GM13977 (cell line): ENCODE measurements at regions not wholly inside any gene's neighbourhood (a gene's known extent, or its start where the extent isn't known, plus 50 kb on each side); places are given as distances from the start of the nearest gene placed in this dataset.

Experiments
- DNase-seq: peaks from one replicate; pipeline ENCODE4 v3.0.0; 2012; ENCODE audit warnings: low spot score
- in situ Hi-C: fragments of 300-500 bp; cut with MboI; formaldehyde crosslinking; loops from one replicate; pipeline ENCODE4 v1.12.0; 2022; ENCODE audit warnings: low sequenced_read_pairs, low pct_unique_long_range_greater_than_20kb, mixed read lengths, inconsistent platforms; ENCODE audit not compliant: unreplicated experiment
- TF ChIP-seq, protein P1 (sequence below): IDR thresholded peaks from 2 replicates; pipeline ENCODE4 v1.5.1; 2012; ENCODE audit warnings: mild to moderate bottlenecking, control low read depth; ENCODE audit not compliant: insufficient read depth; ENCODE audit errors: extremely low read depth, missing control alignments

DNA sequence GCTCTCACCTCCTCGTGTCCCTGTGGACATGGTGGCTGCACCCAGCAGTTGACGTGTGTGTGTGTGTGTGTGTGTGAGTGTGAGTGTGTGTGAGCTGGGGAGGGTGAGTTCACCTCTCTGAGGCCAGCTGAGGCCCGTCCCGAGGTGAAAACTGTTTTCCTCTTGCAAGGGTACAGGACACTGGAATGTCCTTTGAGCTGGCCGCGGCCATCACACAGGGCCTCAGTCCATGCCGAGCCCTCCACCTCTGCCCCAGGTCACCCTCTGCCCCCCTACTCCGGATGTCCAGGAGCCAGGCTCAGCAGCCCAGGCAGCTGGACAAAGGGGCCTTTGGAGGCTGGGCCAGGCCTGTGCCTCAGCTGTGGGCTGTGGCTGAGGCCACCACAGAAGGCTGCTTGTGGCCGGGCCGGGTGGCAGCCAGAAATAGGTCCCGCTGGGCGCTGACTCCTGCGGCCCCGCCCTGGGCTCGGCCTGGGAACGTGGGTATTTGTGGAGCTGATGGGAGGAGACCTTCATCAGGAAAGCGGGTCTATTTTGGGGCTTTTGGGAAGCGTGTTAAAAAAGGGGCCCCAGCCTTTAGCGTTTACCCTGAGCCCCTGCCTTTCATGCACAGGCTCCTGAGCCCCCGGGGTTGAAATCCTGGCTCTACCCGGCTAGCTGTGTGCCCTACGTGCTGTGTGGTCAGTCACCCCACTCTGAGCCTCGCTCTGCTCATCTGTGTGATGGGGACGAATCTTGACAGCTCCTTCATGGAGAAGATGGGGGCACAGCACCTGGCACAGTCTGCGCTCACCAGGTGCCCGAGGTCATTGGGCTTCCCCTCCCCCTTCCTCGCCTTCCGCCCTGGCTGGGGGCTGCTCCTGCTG, 75.1 kb upstream of the IER5L start:
- no peak for DNase-seq
- TF ChIP-seq, protein P1, sequence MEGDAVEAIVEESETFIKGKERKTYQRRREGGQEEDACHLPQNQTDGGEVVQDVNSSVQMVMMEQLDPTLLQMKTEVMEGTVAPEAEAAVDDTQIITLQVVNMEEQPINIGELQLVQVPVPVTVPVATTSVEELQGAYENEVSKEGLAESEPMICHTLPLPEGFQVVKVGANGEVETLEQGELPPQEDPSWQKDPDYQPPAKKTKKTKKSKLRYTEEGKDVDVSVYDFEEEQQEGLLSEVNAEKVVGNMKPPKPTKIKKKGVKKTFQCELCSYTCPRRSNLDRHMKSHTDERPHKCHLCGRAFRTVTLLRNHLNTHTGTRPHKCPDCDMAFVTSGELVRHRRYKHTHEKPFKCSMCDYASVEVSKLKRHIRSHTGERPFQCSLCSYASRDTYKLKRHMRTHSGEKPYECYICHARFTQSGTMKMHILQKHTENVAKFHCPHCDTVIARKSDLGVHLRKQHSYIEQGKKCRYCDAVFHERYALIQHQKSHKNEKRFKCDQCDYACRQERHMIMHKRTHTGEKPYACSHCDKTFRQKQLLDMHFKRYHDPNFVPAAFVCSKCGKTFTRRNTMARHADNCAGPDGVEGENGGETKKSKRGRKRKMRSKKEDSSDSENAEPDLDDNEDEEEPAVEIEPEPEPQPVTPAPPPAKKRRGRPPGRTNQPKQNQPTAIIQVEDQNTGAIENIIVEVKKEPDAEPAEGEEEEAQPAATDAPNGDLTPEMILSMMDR, result no peak
- in situ Hi-C loops, result no loop called here

DNA sequence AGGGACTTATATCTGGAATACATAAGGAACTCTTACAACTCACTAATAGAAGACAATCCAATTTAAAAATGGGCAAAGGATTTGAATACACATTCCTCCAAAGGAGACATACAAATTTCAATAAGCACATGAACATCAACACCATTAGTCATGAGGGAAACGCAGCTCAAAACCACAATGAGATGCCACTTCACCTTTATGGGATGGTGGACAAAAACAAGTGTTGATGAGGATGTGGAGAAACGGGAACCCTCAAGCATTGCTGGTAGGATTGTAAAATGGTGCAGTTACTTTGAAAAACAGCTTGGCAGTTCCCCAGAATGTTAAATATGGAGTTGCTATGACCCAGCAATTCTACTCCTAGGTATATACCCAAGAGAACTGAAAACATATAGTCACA, 72.7 kb upstream of the IER5L start:
- TF ChIP-seq, protein P1, result no peak
- DNase-seq, result no peak
- in situ Hi-C loops, result no loop called here

DNA sequence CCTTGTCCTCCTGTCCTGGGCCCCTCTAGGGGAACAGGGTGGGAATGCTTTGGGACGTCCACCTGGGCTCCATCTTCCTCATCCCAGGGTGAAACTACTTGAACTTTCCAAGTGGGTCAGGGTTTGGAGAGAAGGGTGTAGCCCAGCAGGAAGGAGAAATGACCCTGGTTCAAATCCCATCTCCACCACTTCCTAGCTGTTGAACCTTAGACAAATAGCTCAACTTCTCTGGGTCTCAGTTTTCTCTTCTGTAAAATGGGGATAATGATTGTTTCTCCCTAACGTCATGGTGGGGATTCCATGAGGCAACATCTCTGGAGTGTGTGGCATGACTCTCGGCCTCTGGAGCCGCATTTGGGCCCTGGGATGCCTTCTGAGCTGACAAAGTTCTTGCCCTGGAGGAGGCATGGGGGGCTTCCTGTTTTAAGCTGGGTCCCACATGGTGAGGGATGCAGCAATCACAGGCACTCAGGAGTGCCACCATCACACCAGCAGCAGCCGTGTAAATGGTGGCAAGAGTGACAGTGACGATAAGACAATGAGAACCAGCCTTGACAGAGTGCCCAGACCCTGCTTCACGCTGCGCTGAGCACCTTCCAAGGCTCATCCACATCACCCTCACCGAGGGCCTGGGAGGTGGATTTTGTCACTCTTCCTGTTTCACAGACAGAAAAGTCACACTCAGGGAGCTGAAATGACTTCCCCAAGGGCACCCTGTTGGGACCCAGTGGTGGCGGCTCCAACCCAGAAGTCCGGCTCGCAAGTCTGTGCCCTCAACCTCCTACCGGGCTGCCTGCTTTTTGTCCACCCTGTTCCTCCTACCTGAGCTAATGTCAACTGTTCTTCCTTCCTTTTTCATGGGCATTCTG, 69.5 kb upstream of the IER5L start:
- in situ Hi-C loops, result no loop called here
- TF ChIP-seq, protein P1, result no peak
- DNase-seq, result no peak

DNA sequence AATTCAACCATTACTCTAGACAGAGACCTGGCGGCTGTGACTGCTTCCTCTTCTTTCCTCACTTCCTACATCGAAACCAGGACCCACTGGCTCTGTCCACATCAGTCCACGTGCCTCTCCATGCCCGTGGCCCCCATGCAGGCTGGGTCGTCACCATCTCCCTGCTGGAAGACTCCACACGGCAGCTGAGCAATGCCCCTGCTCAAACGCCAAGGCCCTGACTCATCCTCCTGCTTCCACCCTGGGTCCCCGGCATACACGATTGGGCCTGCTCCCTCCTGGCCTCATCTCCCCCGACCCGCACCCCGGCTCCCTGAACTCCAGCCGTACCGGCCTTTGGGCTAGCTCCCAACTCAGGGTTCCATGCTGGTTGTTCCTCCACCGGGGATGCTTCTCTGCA, 67.2 kb upstream of the IER5L start:
- in situ Hi-C loops, result no loop called here
- TF ChIP-seq, protein P1, result no peak
- DNase-seq, result no peak

DNA sequence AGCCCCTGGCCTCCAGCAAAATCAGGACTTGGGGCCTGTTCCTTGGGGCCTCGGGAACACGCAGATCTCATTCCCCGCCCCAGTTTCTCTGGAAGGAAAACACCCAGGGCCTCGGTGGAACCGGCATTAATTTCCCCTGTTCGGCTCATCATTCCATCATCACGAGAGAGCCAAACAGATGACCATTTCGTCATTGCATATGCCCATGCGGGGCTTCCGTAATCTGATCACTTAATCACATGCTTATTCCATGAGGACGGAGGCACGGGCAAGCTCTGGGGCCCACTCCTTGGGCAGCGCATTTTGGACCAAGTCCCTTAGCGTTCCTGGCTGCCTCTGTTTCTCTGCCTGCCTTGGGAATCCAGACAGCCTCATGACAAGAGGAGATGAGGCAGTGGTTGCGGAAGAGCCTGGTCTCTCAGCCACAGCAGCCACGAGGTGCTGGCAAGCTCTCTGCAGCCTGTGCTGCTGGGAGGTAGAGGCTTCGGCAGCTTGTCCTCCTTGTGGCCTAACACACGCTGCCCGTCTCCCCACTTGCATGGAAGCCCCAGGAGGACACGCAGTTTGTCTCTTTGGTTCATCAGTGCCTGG, 65.0 kb upstream of the IER5L start:
- in situ Hi-C loops, result no loop called here
- TF ChIP-seq, protein P1, result no peak
- no peak for DNase-seq

DNA sequence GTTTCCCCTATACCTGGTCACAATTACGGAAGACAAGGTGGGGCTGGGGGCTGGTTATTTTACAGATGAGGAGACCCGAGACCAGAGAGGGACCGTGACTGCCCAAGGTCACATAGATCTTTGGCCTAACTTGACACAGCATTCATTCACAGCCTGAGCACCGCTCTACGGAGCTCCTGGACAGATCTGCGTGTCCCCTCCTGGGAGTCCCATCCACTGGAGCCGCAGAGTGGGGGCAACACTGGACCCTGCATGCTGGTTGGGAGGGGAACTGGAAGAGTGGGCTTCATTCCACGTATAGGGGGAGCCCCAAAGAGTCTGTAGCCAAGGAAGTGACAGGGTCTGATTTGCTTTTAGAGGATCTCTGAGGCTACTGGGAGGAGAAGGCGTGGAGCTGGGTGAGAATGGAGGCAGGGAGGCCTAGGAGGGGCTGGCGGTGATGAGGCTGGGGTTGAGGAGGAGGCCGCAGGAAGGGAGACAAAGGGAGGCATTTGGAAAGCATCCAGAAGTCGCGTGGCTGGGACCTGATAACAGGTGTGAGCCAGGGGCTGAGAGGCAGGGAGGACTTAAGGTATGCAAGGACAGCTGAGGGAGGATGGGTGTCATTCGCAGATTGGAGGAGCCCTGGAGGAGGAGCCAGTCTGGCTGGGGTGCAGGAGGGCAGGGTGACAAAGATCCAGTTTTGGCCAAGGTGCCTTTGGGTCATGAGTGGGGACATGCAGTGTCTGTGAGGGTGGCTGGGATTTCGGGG, 64.3 kb upstream of the IER5L start:
- TF ChIP-seq, protein P1, result no peak
- DNase-seq, result no peak
- in situ Hi-C loops, result no loop called here
